SH-SY5Y (cell line): ENCODE measurements at regions not wholly inside any gene's neighbourhood (a gene's known extent, or its start where the extent isn't known, plus 50 kb on each side); places are given as distances from the start of the nearest gene placed in this dataset.

ENCODE experiments used
- GATA2 ChIP-seq: IDR thresholded peaks from 2 replicates; pipeline ENCODE4 v1.6.1; 2011; ENCODE audit warnings: mild to moderate bottlenecking, low read depth, low read length
- GATA3 ChIP-seq: IDR thresholded peaks from 2 replicates; pipeline ENCODE4 v1.6.1; 2011; ENCODE audit warnings: low read depth, mild to moderate bottlenecking, low read length, moderate library complexity

DNA sequence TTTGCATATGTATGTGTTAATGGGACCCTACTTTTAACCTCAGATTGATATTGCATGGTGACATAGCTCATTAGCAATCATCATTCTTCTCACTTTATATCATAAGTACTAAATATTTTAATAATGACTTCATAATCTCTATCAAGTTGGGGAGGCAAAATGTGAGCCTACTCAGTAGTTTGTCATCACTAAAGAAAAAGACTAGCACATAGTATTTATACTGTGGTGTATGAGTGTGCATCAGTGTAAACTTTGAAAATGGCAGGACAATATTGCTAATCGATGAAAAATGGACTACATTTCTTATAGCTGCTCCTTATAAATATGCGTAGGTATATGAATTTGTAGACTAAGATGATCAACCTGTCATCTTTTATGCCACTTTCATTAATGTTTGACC is 624.5 kb upstream of the ROBO2 start:
- no peak for TF ChIP-seq GATA3
- no peak for TF ChIP-seq GATA2

DNA sequence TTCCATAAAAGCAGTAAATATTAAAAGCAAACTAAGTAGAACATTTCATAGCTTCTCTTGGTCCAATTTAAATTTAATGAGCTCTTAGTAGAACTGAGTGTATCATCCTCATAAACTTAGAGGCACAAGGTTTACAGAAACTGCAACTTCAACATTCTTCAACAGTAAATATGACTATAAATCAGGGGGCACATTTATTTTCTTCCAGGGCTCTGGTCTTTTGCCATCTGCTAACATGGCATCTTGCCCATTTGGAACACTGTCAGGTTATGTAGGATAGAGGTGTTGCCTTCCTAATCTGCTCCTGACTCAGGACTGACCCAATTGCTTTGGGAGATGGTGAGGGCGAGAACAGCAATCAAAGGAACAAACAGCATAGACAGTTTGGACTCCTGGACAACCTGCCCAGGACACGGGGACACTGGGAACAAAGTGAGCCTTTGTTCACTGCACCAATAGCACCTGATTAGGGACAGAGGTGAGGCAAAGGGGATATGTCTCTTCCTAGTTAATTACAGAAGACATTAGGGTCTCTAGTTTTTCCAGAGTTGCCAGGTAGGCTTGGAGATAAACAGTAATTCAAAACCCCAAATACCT is 610.2 kb upstream of the ROBO2 start:
- TF ChIP-seq GATA3 (no peak), GATA2 (no peak)

DNA sequence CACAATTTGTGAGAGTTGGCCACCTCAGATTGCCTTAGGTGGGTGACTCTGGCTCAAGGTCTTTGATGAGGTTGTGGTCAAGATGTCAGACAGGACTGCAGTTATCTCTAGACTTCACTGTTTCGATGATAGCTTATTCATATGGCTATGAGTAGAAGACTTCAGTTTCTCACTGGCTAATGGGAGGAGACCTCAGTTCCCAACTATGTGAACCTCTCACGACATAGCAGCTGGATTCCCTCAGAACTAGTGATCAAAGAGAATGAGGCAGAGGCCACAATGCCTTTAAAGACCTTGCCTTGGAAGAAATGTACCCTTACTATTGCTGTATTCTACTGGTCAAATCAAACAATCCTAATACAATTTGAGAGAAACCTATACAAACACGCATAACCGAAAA is 607.5 kb upstream of the ROBO2 start:
- no peak for TF ChIP-seq GATA2
- no peak for TF ChIP-seq GATA3

GRCh38 chr3:76436894-76437293 is 603.0 kb upstream of the ROBO2 start:
- TF ChIP-seq GATA2 (no peak), GATA3 (no peak)

DNA sequence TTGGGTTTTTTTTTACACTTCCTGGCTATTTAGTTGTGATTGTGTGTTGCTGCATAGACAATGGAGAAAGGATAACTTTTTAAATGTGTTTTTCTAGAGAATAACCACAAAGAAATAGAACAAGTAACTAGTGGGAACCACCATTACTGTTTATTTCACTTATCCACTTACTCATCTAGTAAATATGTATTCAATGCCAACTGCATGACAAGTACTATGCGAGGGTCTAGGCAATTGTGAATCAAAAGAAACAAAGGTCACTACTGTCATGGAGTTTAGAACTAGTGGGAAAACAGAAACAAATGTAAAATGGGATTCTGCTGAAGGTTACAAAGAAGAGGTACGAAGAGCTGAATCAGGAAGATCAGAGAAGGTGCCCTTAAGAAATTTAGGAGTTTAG is 600.9 kb upstream of the ROBO2 start:
- TF ChIP-seq GATA3 (no peak), GATA2 (no peak)

- TF ChIP-seq GATA2 (no peak), GATA3 (no peak)
Observed at GRCh38 chr3:76442374-76442915, 597.5 kb upstream of the ROBO2 start.

DNA sequence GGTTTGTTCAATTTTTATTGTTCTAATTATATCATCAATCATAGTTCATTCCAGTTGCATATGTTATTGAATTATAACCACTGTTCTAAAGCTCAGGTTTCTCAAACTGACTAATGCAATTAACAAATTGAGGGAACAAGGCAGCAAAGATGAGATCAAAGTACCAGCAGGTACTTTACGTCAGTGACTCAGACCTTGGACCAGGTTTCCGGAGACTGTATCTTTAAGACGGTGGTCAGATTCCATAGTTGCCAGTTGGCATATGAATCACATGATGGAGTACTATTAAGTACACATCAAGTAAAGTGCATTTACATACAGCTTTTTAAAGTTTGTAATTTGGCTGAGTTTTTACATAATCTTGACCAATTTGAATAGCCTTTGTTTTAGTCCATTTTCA is 583.6 kb upstream of the ROBO2 start:
- TF ChIP-seq GATA2 (no peak), GATA3 (no peak)

- TF ChIP-seq GATA2 (no peak), GATA3 (no peak)
Observed at GRCh38 chr3:76463501-76463900, 576.4 kb upstream of the ROBO2 start.

DNA sequence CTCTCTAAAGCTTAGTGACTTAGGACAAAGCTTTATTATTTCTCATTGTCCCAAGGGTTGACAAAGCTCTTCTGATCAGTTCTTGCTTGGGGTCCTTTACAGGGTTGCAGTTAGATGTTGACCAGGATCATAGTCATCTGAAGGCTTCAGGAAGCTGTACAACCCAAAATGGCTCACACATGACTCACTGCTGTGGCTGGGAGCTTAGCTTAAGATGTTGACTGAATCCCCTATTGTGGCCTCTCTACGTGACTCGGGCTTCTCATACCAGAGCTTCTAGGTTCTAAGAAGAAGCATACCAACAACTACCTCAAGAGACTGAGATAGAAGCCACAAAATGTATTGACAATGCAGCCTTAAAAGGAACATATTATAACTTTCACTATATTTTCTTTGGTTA is 569.6 kb upstream of the ROBO2 start:
- TF ChIP-seq GATA3 (no peak), GATA2 (no peak)

DNA sequence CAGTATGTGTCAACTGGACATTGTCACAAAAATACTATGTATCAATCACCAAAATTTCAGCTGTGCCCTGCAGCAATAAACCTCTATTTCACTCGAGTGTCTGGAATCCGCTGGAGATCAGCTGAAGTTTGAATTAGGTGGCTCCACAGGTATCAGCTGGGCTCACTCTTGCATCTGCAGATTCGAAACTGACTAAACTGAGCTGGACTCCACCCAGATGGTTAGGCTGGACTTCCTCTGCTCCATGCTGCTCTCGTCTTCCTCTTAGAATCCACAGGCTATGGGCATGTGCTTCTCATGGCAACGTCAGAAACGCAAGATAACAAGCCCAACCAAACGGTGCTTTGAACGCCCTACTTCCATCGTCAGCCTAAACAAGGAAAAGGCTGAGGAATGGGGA is 565.3 kb upstream of the ROBO2 start:
- TF ChIP-seq GATA2 (no peak), GATA3 (no peak)

- TF ChIP-seq GATA2 (no peak), GATA3 (no peak)
Observed at GRCh38 chr3:76479161-76479650, 560.7 kb upstream of the ROBO2 start.

DNA sequence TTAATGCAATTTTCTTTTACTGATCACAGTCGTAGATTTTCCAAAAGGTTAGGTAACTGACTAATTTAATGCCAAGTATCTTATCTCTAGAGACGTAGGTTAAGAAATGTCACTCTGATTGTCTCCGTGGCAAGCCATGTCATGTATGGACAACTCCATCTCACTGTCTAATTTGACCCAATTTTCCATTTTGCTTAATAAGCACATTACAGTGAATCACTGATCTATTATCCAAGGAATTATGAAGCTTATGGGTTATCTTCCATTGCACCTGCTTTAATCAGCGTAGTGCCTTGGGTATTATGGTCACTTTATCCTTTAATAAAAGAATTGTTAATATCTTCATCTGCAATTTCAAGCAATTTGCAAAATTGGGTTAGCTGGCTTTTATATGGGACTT is 557.4 kb upstream of the ROBO2 start:
- TF ChIP-seq GATA3: no peak
- TF ChIP-seq GATA2: no peak

DNA sequence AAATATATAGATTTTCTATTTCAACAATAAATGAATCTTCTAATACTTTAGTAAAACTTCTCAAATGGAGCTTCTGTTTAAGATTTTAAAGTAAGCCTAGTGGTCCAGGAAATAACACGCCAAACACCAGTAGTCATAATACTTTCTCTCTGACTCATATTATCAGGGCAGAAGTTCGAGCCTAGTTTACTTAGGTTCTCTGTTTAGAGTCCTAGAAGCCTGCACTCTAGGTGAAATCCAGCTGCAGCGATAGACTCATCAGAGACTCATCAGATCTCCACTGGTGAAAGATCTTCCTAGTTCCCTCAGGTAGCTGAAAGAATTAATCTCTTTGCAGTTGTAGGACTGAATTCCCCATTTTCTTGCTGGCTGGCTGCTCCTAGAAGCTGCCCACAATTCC is 552.5 kb upstream of the ROBO2 start:
- TF ChIP-seq GATA2: no peak
- TF ChIP-seq GATA3: no peak

- TF ChIP-seq GATA2: no peak
- no peak for TF ChIP-seq GATA3
Observed at GRCh38 chr3:76490064-76490463, 549.8 kb upstream of the ROBO2 start.

DNA sequence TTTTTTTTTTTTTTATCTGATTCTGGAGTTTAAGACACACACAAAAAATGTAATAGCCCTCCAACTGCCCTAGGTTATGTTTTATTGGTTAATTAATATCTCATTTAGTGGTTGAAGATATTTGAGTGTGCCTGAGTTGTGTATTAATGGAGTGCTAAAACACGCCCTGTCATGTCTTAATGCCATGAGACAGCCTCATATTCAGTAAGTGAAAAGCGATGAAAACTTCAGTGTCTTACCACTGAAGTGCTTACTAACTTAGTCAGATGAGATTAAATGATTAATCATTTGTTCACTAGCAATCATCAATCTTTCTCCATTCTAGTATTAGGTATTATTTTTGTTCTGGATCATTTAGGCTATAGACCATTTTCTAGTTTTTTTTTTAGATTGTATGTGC is 544.7 kb upstream of the ROBO2 start:
- TF ChIP-seq GATA2 (no peak), GATA3 (no peak)

DNA sequence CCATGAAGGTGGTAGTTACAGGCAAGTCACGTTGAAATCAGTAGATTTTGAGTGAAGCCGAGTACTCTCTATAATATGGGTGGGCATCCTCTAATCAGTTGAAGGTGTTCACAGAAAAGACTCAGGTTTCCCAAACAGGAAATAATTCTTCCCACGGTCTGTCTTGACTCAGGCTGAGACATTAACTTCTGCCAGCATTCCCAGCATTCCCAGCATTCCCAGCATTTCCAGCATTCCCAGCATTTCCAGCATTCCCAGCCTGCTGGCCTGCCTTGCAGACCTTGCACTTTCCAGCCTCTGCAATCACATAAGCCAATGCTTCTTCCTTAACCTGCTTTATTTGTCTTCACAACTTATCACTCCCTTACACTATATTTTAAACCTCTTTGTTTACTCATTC is 542.3 kb upstream of the ROBO2 start:
- no peak for TF ChIP-seq GATA2
- no peak for TF ChIP-seq GATA3
